ENCODE measurements at regions not wholly inside any gene's neighbourhood (a gene's known extent, or its start where the extent isn't known, plus 50 kb on each side); places are given as distances from the start of the nearest gene placed in this dataset.

- 92% methylated on average over 6 of the region's 6 CpGs for WGBS, 2 donors
- no peaks in the 10 kb centered on the region for H3K27me3 ChIP-seq (ENCODE audit: control insufficient read depth in 3 of 3, insufficient read depth in 3 of 3, low read length in 2 of 3)
- H3K4me1 ChIP-seq (ENCODE audit: control insufficient read depth in 5 of 5, insufficient read depth in 5 of 5, low read length in 5 of 5), result peaks cover 0 to 9% (median 0%) of the 10 kb centered on the region in 5 donors
- DNase-seq, result no peak
- H3K27ac ChIP-seq (ENCODE audit: low read depth in 1 of 2, low read length in 1 of 2), result no peak overlapping the region
- no peak overlapping the region for H3K9ac ChIP-seq (ENCODE audit: insufficient read depth in 1 of 2, low read length in 2 of 2)
- TF ChIP-seq CTCF (IDR thresholded peaks at IDR 0.05; ENCODE audit: control extremely low read depth, extremely low read depth), result no peak
- ATAC-seq (ENCODE audit: insufficient read depth, low FRiP score), result no peak
- H3K36me3 ChIP-seq (ENCODE audit: control insufficient read depth in 4 of 4, insufficient read depth in 4 of 4, low read length in 4 of 4), result no peaks in the 10 kb centered on the region
- H3K9me3 ChIP-seq (ENCODE audit: control insufficient read depth in 4 of 4, insufficient read depth in 3 of 4, low read length in 3 of 4), result no peaks in the 10 kb centered on the region
- no peak overlapping the region for H3K4me3 ChIP-seq
Observed at GRCh38 chr6:8659404-8660189, 224.3 kb upstream of the SLC35B3 start.

- Histone ChIP-seq H3K4me1 (ENCODE audit: control insufficient read depth in 5 of 5, insufficient read depth in 5 of 5, low read length in 5 of 5) (peaks cover 0 to 9% (median 0%) of the 10 kb centered on the region in 5 donors), H3K9me3 (ENCODE audit: control insufficient read depth in 4 of 4, insufficient read depth in 3 of 4, low read length in 3 of 4) (no peaks in the 10 kb centered on the region), H3K4me3 (no peak overlapping the region), H3K36me3 (ENCODE audit: control insufficient read depth in 4 of 4, insufficient read depth in 4 of 4, low read length in 4 of 4) (no peaks in the 10 kb centered on the region), H3K27ac (ENCODE audit: low read depth in 1 of 2, low read length in 1 of 2) (no peak overlapping the region), H3K9ac (ENCODE audit: insufficient read depth in 1 of 2, low read length in 2 of 2) (no peak overlapping the region), H3K27me3 (ENCODE audit: control insufficient read depth in 3 of 3, insufficient read depth in 3 of 3, low read length in 2 of 3) (no peaks in the 10 kb centered on the region)
- DNase-seq (no peak), ATAC-seq (ENCODE audit: insufficient read depth, low FRiP score) (no peak)
- WGBS, 2 donors, result 57 to 65% methylated on average over 4 of the region's 4 CpGs
- TF ChIP-seq CTCF (IDR thresholded peaks at IDR 0.05; ENCODE audit: control extremely low read depth, extremely low read depth), result no peak
Observed at GRCh38 chr6:8658416-8658815, 223.1 kb upstream of the SLC35B3 start.

GRCh38 chr6:8657522-8657921 is 222.2 kb upstream of the SLC35B3 start:
- H3K36me3 ChIP-seq (ENCODE audit: control insufficient read depth in 4 of 4, insufficient read depth in 4 of 4, low read length in 4 of 4), result no peaks in the 10 kb centered on the region
- peaks cover 0 to 9% (median 0%) of the 10 kb centered on the region in 5 donors for H3K4me1 ChIP-seq (ENCODE audit: control insufficient read depth in 5 of 5, insufficient read depth in 5 of 5, low read length in 5 of 5)
- H3K4me3 ChIP-seq, result no peak overlapping the region
- DNase-seq, result no peak
- no peak overlapping the region for H3K9ac ChIP-seq (ENCODE audit: insufficient read depth in 1 of 2, low read length in 2 of 2)
- no peaks in the 10 kb centered on the region for H3K27me3 ChIP-seq (ENCODE audit: control insufficient read depth in 3 of 3, insufficient read depth in 3 of 3, low read length in 2 of 3)
- no peaks in the 10 kb centered on the region for H3K9me3 ChIP-seq (ENCODE audit: control insufficient read depth in 4 of 4, insufficient read depth in 3 of 4, low read length in 3 of 4)
- no peak overlapping the region for H3K27ac ChIP-seq (ENCODE audit: low read depth in 1 of 2, low read length in 1 of 2)
- no peak for ATAC-seq (ENCODE audit: insufficient read depth, low FRiP score)
- TF ChIP-seq CTCF (IDR thresholded peaks at IDR 0.05; ENCODE audit: control extremely low read depth, extremely low read depth), result no peak
